ENCODE measurements at regions not wholly inside any gene's neighbourhood (a gene's known extent, or its start where the extent isn't known, plus 50 kb on each side); places are given as distances from the start of the nearest gene placed in this dataset.

- no peak for TF ChIP-seq CTCF (IDR thresholded peaks at IDR 0.05)
- Histone ChIP-seq H3K4me1 (no peaks in the 10 kb centered on the region), H3K27me3 (no peaks in the 10 kb centered on the region), H3K27ac (no peak overlapping the region), H3K36me3 (no peaks in the 10 kb centered on the region), H3K9me3 (peaks cover 0 to 14% (median 0%) of the 10 kb centered on the region in 11 donors), H3K4me3 (no peak overlapping the region)
- WGBS, 2 donors = 62 to 75% methylated on average over 1 of the region's 1 CpG
- intact Hi-C loops (cut with DNase I) = no loop called here
- DNase-seq (no peak), ATAC-seq (no peak)
Measured at GRCh38 chr5:104526866-104527265, 964.3 kb upstream of the NUDT12 start.

DNA sequence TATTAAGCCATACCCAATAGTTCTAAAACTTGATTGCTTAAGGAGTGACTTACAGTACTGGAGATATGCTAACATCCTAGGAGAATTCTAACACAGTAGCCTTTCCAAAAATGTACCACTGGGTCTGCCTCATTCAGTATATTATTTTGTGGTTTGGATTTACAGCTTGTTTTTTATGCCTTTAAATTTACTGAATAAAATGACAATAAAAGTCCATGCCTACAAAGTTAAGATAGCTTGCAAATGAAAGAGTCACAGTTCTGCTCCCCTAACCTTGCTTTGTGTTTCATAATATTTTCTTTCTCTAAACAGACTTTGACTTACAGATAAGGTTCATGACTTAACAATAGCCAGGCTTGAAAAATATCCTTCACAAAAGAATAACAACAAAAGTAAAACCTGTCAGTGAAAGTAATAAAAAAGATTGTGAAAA, 951.1 kb upstream of the NUDT12 start:
- DNase-seq = no peak
- no peak for ATAC-seq
- Histone ChIP-seq H3K27me3 (no peaks in the 10 kb centered on the region), H3K9me3 (peaks cover 0 to 37% (median 18%) of the 10 kb centered on the region in 11 donors), H3K27ac (no peak overlapping the region), H3K4me1 (no peaks in the 10 kb centered on the region), H3K36me3 (no peaks in the 10 kb centered on the region), H3K4me3 (no peak overlapping the region)
- no peak for TF ChIP-seq CTCF (IDR thresholded peaks at IDR 0.05)
- intact Hi-C loops (cut with DNase I) = no loop called here

DNA sequence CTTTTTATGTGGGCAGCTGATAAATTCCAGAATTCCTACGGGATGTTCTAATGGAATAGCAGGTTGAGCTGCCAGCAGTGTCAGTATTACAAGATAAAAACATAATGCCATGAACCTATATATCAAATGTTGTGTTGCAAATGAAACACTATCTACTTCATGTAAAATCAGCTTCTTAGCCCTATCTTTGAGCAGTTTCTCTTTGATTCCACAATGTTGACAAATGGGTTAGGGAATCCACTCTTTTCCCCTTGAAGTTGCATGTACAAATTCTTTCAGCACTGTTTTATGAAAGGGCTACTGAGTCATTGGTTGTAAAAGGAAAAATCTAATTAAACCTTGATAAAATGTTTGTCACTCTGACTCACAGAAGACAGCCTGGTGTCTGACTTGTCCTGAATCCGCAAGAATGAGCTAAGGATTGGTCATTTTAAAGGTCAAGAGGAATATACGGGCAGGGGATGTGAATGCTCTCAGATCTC, 950.6 kb upstream of the NUDT12 start:
- no peak for DNase-seq
- intact Hi-C loops (cut with DNase I) = no loop called here
- Histone ChIP-seq H3K4me3 (no peak overlapping the region), H3K4me1 (no peaks in the 10 kb centered on the region), H3K9me3 (peaks cover 0 to 39% (median 18%) of the 10 kb centered on the region in 11 donors), H3K36me3 (no peaks in the 10 kb centered on the region), H3K27me3 (no peaks in the 10 kb centered on the region), H3K27ac (no peak overlapping the region)
- no peak for TF ChIP-seq CTCF (IDR thresholded peaks at IDR 0.05)
- WGBS, 2 donors = 42 to 43% methylated on average over 3 of the region's 3 CpGs
- ATAC-seq = peak in 1 of 8 donors; percentile 52

DNA sequence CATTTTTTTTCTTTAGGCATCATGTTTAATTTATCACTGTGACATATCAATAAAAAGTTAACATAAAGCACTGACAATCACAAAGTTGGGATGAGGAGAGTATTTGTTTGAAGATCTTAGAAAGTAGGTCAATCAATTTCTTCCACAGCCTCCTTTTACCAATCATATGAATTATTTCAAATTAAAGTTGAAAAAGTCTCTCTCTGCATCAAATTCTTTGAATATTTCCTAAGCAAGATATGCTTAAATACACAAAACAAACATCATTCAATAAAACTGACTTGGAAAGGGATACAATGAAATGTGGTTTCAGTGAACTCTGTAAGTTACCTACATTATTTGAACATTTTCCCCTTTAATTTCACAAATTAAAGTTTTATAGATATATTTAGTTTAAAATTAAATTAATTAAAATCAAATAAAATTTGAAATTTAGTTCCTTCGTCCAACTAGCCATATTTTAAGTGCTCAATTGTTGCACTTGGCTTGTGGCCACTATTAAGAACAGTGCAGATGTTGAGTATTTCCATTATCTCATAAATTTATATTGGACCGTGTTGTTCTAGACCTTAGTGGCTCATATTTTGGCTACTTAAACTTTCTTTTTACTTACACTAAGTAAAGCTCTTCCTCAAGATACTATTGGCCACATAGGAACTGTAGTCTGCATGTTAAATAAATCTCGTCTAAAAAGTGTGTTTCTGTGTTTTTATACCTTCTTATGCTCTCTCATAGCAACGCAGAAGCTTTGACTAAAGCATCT, 949.7 kb upstream of the NUDT12 start:
- WGBS, 2 donors = 43 to 52% methylated on average over 4 of the region's 4 CpGs
- no peaks in the 10 kb centered on the region for H3K27me3 ChIP-seq
- H3K4me1 ChIP-seq = no peaks in the 10 kb centered on the region
- DNase-seq (no peak), ATAC-seq (peak in 1 of 8 donors; percentile 56)
- H3K36me3 ChIP-seq = no peaks in the 10 kb centered on the region
- peaks cover 0 to 45% (median 18%) of the 10 kb centered on the region in 11 donors for H3K9me3 ChIP-seq
- intact Hi-C loops (cut with DNase I) = no loop called here
- TF ChIP-seq CTCF (IDR thresholded peaks at IDR 0.05) = no peak
- no peak overlapping the region for H3K27ac ChIP-seq
- no peak overlapping the region for H3K4me3 ChIP-seq
